ENCODE measurements at regions not wholly inside any gene's neighbourhood (a gene's known extent, or its start where the extent isn't known, plus 50 kb on each side); places are given as distances from the start of the nearest gene placed in this dataset.

- TF ChIP-seq CTCF (IDR thresholded peaks at IDR 0.05) (peak in 3 of 4 experiments; percentile 27 to 53 (median 32)), POLR2A (IDR thresholded peaks at IDR 0.05) (no peak), POLR2AphosphoS5 (IDR thresholded peaks at IDR 0.05) (no peak)
These were observed 422.2 kb downstream of the GBE1 start for GRCh38 chr3:81339040-81339845.

All from prostate gland (tissue), 2 donors.